GM23338 (cell line): ENCODE measurements at regions not wholly inside any gene's neighbourhood (a gene's known extent, or its start where the extent isn't known, plus 50 kb on each side); places are given as distances from the start of the nearest gene placed in this dataset.
A peak's percentile ranks its signal among the peaks of the same experiment; 100 is the strongest.

ENCODE experiments used
- ATAC-seq: fragments of 200-7000 bp; cut with Tn5 transposase; 3 replicates; pipeline ENCODE4 v1.9.1; 2020
- DNase-seq: peaks from one replicate; pipeline ENCODE4 v3.0.0-alpha.2; 2015; ENCODE audit warnings: low spot score
- H2AFZ ChIP-seq: fragments of 200-600 bp; sonication (generic); 2 replicates; pipeline ENCODE4 v1.8.0; 2016; ENCODE audit warnings: antibody characterized with exemption, mild to moderate bottlenecking, moderate library complexity
- H3F3A ChIP-seq: fragments of 200-600 bp; sonication (generic); replicated peaks from 2 replicates; pipeline ENCODE4 v1.8.0; 2017; ENCODE audit warnings: antibody characterized with exemption, mixed run types, low read depth
- H3K27ac ChIP-seq: fragments of 200-600 bp; sonication (generic); 2 replicates; pipeline ENCODE4 v1.6.1; 2016; ENCODE audit warnings: low read depth
- H3K27me3 ChIP-seq: fragments of 200-600 bp; sonication (generic); 2 replicates; pipeline ENCODE4 v1.8.0; 2016; ENCODE audit warnings: mild to moderate bottlenecking, mixed run types, moderate library complexity; ENCODE audit not compliant: insufficient read depth
- H3K36me3 ChIP-seq: fragments of 200-600 bp; sonication (generic); 2 replicates; pipeline ENCODE4 v1.8.0; 2016; ENCODE audit warnings: mild to moderate bottlenecking; ENCODE audit not compliant: insufficient read depth
- H3K4me1 ChIP-seq: fragments of 200-600 bp; sonication (generic); 2 replicates; pipeline ENCODE4 v1.8.0; 2016; ENCODE audit warnings: mild to moderate bottlenecking, moderate library complexity; ENCODE audit not compliant: insufficient read depth
- H3K4me2 ChIP-seq: fragments of 200-600 bp; sonication (generic); 2 replicates; pipeline ENCODE4 v1.7.1; 2017; ENCODE audit warnings: mixed run types
- H3K4me3 ChIP-seq: fragments of 200-600 bp; sonication (generic); 2 replicates; pipeline ENCODE4 v1.6.1; 2016; ENCODE audit warnings: mixed run types
- H3K79me2 ChIP-seq: fragments of 200-600 bp; sonication (generic); replicated peaks from 2 replicates; pipeline ENCODE4 v1.8.0; 2017; ENCODE audit warnings: mild to moderate bottlenecking; ENCODE audit not compliant: insufficient read depth
- H3K9me2 ChIP-seq: fragments of 200-600 bp; sonication (generic); 2 replicates; pipeline ENCODE4 v1.8.0; 2017; ENCODE audit not compliant: insufficient read depth
- H4K20me1 ChIP-seq: fragments of 200-600 bp; sonication (generic); replicated peaks from 2 replicates; pipeline ENCODE4 v1.8.0; 2017; ENCODE audit warnings: mild to moderate bottlenecking; ENCODE audit not compliant: insufficient read depth
- H3K27ac Mint-ChIP-seq: 2 replicates; pipeline ENCODE4 v1.8.0; 2020; ENCODE audit warnings: inconsistent platforms, mild to moderate bottlenecking, moderate library complexity, mixed read lengths
- H3K27me3 Mint-ChIP-seq: 3 replicates; pipeline ENCODE4 v1.8.0; 2022; ENCODE audit warnings: low read depth, mild to moderate bottlenecking, moderate library complexity, mixed read lengths, inconsistent platforms; ENCODE audit not compliant: insufficient read depth, poor library complexity
- H3K36me3 Mint-ChIP-seq: 3 replicates; pipeline ENCODE4 v1.8.0; 2021; ENCODE audit warnings: low read depth, mild to moderate bottlenecking, inconsistent platforms, moderate library complexity, mixed read lengths
- H3K4me1 Mint-ChIP-seq: 3 replicates; pipeline ENCODE4 v1.8.0; 2020; ENCODE audit warnings: mild to moderate bottlenecking, inconsistent platforms, mixed read lengths
- H3K4me3 Mint-ChIP-seq: 3 replicates; pipeline ENCODE4 v1.8.0; 2021; ENCODE audit warnings: moderate library complexity, mild to moderate bottlenecking, inconsistent platforms, mixed read lengths
- H3K9me3 Mint-ChIP-seq: 3 replicates; pipeline ENCODE4 v1.8.0; 2020; ENCODE audit warnings: moderate library complexity, mild to moderate bottlenecking, inconsistent platforms, mixed read lengths
- CREB1 ChIP-seq: fragments of 250-450 bp; sonication (Bioruptor Pico); IDR thresholded peaks from 2 replicates; pipeline ENCODE4 v1.5.0; 2020; ENCODE audit warnings: low read depth, mild to moderate bottlenecking, moderate library complexity
- EZH2 ChIP-seq: fragments of 200-600 bp; sonication (generic); IDR thresholded peaks from one replicate; pipeline ENCODE4 v1.8.0; 2017; ENCODE audit warnings: antibody characterized with exemption, mild to moderate bottlenecking, low read depth; ENCODE audit not compliant: unreplicated experiment
- EZH2phosphoT487 ChIP-seq: fragments of 200-600 bp; sonication (generic); IDR thresholded peaks from one replicate; pipeline ENCODE4 v1.8.1; 2018; ENCODE audit warnings: antibody characterized with exemption; ENCODE audit not compliant: unreplicated experiment
- JUNB ChIP-seq: IDR thresholded peaks from one replicate; pipeline ENCODE4 v1.6.1; 2016; ENCODE audit warnings: antibody characterized with exemption; ENCODE audit not compliant: unreplicated experiment
- NANOG ChIP-seq: IDR thresholded peaks from 2 replicates; pipeline ENCODE4 v1.6.1; 2016; ENCODE audit warnings: antibody characterized with exemption, borderline replicate concordance
- POLR2AphosphoS5 ChIP-seq: IDR thresholded peaks from 2 replicates; pipeline ENCODE4 v1.6.1; 2016; ENCODE audit warnings: antibody characterized with exemption, low read depth
- STAT1 ChIP-seq: IDR thresholded peaks from one replicate; pipeline ENCODE4 v1.6.1; 2016; ENCODE audit warnings: antibody characterized with exemption; ENCODE audit not compliant: unreplicated experiment
- ZNF114 ChIP-seq: fragments of 250-450 bp; sonication (Bioruptor Pico); IDR thresholded peaks from 2 replicates; pipeline ENCODE4 v1.5.0; 2020; ENCODE audit warnings: mild to moderate bottlenecking, moderate library complexity
- ZNF331 ChIP-seq: fragments of 250-450 bp; sonication (Bioruptor Pico); IDR thresholded peaks from 2 replicates; pipeline ENCODE4 v1.5.0; 2020; ENCODE audit warnings: low read depth, mild to moderate bottlenecking, moderate library complexity
- TF ChIP-seq, protein P1 (sequence below): fragments of 250-450 bp; sonication (Bioruptor Pico); IDR thresholded peaks from 2 replicates; pipeline ENCODE4 v1.5.0; 2020; ENCODE audit warnings: mild to moderate bottlenecking, moderate library complexity
- TF ChIP-seq, protein P2 (sequence below): IDR thresholded peaks from 2 replicates; pipeline ENCODE4 v1.6.1; 2016; ENCODE audit warnings: antibody characterized with exemption
- TF ChIP-seq, protein P3 (sequence below), 2 experiments: fragments of 200-600 bp in 1 of 2; sonication (generic) in 1 of 2; conservative IDR thresholded peaks; 2 replicates each; pipeline versions ENCODE4 v1.5.1 to v1.6.1; 2016 to 2017; ENCODE audit warnings: antibody characterized with exemption in 2 of 2, low read depth in 2 of 2, mild to moderate bottlenecking in 2 of 2, moderate library complexity in 1 of 2
- TF ChIP-seq, protein P4 (sequence below): IDR thresholded peaks from one replicate; pipeline ENCODE4 v1.6.1; 2018; ENCODE audit warnings: antibody characterized with exemption; ENCODE audit not compliant: unreplicated experiment

DNA sequence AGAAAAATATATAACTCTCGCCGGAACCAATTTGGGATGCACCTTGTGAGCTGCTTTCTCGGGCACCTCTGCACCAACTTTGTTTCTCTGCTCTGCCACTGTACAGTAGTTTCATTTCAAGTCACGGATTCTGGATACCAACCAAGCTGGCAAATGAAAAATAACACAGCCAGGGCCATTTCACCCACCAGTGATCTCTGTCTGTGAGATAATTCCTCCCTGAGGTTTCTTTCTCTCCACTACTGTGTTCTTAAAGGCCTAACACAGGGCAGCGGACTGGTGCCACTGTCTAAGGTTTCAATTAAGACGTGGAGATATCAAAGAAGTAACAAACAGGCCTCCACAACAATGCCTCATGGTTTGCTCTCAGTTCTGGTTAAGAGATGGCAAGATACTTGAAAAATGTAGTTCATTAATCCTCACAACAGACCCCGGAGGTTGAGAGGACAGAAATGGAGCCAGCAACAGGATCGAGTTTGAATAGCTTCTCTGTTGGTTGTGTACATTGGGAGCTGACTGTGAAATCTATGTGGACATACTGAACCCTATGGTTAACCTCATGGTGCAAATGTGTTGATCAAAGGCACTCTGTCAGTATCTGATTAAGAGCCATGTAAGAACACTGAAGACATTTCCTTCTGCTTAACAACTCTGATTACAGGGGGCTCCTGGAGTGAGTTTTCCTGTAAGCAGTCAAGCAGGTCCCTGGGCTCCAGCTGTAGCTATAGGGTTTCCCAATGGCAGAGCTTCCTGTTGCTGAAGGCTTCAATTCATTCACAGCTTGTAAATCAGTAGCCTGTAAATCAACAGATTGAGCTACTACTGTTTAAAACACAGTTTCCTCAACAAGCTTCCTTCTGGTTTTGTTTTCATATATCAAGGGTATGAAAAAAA lies 470.5 kb downstream of the EPHA3 start:
- H3K27me3 ChIP-seq = no peaks in the 10 kb centered on the region
- ATAC-seq = peak; percentile 55; the same call in 2 of the 3 replicates
- Mint-ChIP-seq H3K27ac (peak overlapping the region; percentile 5; the same call in 1 of the 2 replicates), H3K4me3 (no peak overlapping the region), H3K27me3 (no peaks in the 10 kb centered on the region), H3K9me3 (no peaks in the 10 kb centered on the region), H3K4me1 (peaks cover 12% of the 10 kb centered on the region), H3K36me3 (no peaks in the 10 kb centered on the region)
- no peaks in the 10 kb centered on the region for H3K4me1 ChIP-seq
- no peak overlapping the region for H3K4me3 ChIP-seq
- DNase-seq = peak; percentile 31
- H3K9me2 ChIP-seq = no peaks in the 10 kb centered on the region
- no peak overlapping the region for H3K27ac ChIP-seq
- no peaks in the 10 kb centered on the region for H4K20me1 ChIP-seq
- peak overlapping the region; percentile 83 for H2AFZ ChIP-seq
- no peak overlapping the region for H3K4me2 ChIP-seq
- TF ChIP-seq, protein P1, sequence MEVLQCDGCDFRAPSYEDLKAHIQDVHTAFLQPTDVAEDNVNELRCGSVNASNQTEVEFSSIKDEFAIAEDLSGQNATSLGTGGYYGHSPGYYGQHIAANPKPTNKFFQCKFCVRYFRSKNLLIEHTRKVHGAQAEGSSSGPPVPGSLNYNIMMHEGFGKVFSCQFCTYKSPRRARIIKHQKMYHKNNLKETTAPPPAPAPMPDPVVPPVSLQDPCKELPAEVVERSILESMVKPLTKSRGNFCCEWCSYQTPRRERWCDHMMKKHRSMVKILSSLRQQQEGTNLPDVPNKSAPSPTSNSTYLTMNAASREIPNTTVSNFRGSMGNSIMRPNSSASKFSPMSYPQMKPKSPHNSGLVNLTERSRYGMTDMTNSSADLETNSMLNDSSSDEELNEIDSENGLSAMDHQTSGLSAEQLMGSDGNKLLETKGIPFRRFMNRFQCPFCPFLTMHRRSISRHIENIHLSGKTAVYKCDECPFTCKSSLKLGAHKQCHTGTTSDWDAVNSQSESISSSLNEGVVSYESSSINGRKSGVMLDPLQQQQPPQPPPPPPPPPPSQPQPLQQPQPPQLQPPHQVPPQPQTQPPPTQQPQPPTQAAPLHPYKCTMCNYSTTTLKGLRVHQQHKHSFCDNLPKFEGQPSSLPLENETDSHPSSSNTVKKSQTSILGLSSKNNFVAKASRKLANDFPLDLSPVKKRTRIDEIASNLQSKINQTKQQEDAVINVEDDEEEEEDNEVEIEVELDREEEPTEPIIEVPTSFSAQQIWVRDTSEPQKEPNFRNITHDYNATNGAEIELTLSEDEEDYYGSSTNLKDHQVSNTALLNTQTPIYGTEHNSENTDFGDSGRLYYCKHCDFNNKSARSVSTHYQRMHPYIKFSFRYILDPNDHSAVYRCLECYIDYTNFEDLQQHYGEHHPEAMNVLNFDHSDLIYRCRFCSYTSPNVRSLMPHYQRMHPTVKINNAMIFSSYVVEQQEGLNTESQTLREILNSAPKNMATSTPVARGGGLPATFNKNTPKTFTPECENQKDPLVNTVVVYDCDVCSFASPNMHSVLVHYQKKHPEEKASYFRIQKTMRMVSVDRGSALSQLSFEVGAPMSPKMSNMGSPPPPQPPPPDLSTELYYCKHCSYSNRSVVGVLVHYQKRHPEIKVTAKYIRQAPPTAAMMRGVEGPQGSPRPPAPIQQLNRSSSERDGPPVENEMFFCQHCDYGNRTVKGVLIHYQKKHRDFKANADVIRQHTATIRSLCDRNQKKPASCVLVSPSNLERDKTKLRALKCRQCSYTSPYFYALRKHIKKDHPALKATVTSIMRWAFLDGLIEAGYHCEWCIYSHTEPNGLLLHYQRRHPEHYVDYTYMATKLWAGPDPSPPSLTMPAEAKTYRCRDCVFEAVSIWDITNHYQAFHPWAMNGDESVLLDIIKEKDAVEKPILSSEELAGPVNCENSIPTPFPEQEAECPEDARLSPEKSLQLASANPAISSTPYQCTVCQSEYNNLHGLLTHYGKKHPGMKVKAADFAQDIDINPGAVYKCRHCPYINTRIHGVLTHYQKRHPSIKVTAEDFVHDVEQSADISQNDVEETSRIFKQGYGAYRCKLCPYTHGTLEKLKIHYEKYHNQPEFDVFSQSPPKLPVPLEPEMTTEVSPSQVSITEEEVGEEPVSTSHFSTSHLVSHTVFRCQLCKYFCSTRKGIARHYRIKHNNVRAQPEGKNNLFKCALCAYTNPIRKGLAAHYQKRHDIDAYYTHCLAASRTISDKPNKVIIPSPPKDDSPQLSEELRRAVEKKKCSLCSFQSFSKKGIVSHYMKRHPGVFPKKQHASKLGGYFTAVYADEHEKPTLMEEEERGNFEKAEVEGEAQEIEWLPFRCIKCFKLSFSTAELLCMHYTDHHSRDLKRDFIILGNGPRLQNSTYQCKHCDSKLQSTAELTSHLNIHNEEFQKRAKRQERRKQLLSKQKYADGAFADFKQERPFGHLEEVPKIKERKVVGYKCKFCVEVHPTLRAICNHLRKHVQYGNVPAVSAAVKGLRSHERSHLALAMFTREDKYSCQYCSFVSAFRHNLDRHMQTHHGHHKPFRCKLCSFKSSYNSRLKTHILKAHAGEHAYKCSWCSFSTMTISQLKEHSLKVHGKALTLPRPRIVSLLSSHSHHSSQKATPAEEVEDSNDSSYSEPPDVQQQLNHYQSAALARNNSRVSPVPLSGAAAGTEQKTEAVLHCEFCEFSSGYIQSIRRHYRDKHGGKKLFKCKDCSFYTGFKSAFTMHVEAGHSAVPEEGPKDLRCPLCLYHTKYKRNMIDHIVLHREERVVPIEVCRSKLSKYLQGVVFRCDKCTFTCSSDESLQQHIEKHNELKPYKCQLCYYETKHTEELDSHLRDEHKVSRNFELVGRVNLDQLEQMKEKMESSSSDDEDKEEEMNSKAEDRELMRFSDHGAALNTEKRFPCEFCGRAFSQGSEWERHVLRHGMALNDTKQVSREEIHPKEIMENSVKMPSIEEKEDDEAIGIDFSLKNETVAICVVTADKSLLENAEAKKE = no peak
- TF ChIP-seq JUNB (no peak), POLR2AphosphoS5 (no peak), STAT1 (no peak), ZNF331 (no peak), CREB1 (CRISPR knock-in tag) (no peak), EZH2 (no peak), EZH2phosphoT487 (no peak), ZNF114 (CRISPR knock-in tag) (no peak), NANOG (no peak)
- TF ChIP-seq, protein P2, sequence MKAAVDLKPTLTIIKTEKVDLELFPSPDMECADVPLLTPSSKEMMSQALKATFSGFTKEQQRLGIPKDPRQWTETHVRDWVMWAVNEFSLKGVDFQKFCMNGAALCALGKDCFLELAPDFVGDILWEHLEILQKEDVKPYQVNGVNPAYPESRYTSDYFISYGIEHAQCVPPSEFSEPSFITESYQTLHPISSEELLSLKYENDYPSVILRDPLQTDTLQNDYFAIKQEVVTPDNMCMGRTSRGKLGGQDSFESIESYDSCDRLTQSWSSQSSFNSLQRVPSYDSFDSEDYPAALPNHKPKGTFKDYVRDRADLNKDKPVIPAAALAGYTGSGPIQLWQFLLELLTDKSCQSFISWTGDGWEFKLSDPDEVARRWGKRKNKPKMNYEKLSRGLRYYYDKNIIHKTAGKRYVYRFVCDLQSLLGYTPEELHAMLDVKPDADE = no peak
- TF ChIP-seq, protein P3, sequence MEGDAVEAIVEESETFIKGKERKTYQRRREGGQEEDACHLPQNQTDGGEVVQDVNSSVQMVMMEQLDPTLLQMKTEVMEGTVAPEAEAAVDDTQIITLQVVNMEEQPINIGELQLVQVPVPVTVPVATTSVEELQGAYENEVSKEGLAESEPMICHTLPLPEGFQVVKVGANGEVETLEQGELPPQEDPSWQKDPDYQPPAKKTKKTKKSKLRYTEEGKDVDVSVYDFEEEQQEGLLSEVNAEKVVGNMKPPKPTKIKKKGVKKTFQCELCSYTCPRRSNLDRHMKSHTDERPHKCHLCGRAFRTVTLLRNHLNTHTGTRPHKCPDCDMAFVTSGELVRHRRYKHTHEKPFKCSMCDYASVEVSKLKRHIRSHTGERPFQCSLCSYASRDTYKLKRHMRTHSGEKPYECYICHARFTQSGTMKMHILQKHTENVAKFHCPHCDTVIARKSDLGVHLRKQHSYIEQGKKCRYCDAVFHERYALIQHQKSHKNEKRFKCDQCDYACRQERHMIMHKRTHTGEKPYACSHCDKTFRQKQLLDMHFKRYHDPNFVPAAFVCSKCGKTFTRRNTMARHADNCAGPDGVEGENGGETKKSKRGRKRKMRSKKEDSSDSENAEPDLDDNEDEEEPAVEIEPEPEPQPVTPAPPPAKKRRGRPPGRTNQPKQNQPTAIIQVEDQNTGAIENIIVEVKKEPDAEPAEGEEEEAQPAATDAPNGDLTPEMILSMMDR (conservative IDR thresholded peaks at IDR 0.05; ENCODE audit: low read depth in 2 of 2) = no peak
- TF ChIP-seq, protein P4, sequence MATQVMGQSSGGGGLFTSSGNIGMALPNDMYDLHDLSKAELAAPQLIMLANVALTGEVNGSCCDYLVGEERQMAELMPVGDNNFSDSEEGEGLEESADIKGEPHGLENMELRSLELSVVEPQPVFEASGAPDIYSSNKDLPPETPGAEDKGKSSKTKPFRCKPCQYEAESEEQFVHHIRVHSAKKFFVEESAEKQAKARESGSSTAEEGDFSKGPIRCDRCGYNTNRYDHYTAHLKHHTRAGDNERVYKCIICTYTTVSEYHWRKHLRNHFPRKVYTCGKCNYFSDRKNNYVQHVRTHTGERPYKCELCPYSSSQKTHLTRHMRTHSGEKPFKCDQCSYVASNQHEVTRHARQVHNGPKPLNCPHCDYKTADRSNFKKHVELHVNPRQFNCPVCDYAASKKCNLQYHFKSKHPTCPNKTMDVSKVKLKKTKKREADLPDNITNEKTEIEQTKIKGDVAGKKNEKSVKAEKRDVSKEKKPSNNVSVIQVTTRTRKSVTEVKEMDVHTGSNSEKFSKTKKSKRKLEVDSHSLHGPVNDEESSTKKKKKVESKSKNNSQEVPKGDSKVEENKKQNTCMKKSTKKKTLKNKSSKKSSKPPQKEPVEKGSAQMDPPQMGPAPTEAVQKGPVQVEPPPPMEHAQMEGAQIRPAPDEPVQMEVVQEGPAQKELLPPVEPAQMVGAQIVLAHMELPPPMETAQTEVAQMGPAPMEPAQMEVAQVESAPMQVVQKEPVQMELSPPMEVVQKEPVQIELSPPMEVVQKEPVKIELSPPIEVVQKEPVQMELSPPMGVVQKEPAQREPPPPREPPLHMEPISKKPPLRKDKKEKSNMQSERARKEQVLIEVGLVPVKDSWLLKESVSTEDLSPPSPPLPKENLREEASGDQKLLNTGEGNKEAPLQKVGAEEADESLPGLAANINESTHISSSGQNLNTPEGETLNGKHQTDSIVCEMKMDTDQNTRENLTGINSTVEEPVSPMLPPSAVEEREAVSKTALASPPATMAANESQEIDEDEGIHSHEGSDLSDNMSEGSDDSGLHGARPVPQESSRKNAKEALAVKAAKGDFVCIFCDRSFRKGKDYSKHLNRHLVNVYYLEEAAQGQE = no peak
- H3F3A ChIP-seq = no peaks in the 10 kb centered on the region
- H3K79me2 ChIP-seq = no peaks in the 10 kb centered on the region
- H3K36me3 ChIP-seq = no peaks in the 10 kb centered on the region
